Kidney tubule cell (primary cell): ENCODE measurements at regions not wholly inside any gene's neighbourhood (a gene's known extent, or its start where the extent isn't known, plus 50 kb on each side); places are given as distances from the start of the nearest gene placed in this dataset.
"Not testable (repeated sequence)": the region's sequence is repeated elsewhere in the genome, so short reads cannot be mapped to it uniquely, and the experiment has no call there.

Experiments used
- DNase-seq: peaks from one replicate; pipeline ENCODE4 v3.0.0-alpha.2; 2018; ENCODE audit warnings: low spot score

DNA sequence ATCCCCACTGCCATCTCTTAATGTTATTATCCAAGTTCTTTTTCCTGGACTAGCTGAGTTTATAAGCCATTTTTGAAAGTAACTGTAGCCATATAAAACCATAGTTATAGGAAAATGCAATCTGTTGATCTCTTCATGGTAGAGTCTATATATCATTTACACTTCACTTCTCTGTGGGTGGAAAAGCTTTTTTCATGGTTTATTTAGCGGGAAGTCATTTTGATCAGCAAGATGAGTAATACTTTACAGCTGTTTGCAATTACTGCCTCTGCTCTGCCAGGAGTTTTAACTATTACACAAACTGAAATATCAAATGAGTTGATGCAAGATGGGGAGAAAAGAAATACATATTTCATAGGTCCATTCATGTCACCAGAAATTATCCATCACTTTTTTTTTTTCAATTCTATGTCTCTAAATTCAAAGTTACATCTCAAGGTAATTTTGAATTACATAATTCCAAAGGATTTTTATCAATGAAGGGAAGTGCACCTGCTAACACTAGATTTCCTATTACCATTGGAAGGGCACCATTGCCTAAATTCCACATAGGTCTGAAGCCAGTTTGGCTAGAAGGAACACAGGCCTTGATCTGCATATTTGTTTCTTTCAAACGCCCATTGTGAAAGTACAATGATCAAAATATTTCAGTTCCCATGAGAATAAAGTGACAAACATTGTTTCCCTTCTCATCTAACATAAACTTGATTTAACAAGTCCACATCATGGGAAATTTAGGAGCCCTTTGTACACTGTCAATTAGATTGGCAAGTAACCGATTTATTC, 296.7 kb downstream of the ZNF326 start:
- DNase-seq, result no peak

DNA sequence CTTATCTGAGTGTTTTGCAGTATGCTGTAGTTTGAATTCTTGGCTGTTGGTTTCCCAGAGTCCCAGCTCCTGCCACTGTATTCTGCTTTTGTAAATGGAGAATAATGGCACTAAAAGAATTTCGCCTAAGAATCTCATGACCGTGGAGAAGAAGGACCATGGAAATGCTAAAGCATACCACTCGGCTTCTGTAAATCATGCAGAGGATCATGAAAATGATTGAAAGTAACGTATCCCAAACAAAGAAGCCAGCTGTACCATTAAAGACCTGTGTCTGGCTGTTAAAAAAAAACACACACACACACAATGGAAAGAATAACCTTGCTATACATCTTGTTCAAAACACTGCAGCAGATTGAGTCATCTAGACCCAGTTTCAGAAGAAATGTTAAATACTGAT, 287.9 kb downstream of the ZNF326 start:
- no peak for DNase-seq

DNA sequence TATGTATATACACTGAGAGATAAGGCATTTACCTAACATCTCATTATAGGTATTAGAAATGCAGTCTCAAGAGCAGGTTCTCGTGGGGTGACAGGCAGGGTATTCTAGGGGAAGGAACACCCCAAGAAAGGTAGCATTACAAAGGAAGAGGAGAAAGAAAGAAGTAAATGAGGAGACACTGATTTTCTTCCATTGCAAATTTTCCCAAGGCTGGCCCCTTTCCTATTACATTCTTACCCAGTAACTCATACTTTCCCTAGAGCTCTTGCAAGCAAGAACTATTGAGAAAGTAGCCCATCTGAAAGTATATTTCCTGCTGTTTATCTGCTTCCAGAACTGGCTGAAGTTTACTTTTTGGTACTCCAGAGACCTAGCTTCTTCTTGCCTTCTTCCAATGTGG, 287.0 kb downstream of the ZNF326 start:
- not testable (repeated sequence) for DNase-seq

DNA sequence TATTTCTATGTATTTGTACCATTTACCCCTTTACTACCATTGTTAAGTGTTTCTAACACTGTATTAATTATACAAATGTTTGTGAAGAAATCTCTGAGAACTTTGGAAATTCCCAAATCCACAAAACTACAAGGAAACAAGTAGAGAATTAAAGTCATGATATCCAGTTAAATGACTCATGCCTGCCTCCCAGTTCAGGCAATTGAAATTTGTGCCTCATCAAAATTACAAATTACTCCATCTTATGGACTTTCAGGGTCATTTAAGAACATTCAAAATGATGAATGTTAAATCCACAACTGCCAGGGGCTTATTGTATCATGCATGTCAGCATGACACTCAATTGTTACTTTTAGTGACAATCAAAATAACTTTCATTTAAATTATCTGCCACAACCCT, 282.4 kb downstream of the ZNF326 start:
- peak; percentile 16 for DNase-seq

DNA sequence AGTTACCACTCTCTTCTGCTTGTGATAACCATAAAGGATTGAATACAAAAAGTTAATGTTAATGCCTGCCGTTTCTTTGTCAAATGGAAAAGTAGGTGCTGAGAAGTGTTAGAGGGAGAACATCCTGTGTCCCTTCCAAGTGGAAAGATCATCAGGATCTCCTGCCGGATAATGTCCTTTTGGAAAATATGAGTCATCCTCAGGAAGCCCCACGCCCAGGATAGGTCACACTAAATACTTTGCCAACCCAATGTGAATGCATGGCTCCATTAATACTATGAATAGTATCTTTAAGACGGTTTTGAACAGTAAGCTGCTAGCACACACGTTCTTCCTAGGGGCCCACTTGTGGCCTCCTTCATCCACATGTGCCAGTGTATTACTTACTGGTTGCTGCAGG, 279.5 kb downstream of the ZNF326 start:
- DNase-seq, result no peak

DNA sequence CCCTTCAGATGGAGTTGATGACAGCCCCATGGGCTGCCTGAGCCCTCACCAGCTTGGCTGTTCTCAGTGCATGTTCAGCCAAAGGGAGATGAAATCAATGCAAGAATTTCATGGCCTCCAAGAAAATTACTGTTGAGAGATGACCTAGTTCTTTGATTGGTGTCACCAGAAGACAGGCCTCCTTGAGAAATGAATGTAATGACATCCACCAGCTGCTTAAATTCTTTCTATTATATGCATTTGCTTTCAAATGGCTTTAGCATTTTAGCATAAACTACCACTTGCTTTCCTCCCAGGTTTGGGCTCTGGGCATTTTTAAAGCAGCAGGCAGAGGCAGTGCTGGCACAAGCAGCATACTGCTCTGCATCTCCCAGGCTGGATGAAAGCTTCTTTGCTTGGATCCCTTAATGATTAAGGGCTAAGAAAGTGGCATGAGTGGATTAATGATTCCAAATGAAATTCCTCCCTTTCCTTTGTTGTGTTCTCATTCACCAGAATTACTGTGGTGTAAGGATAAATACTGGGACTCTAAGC, 278.4 kb downstream of the ZNF326 start:
- DNase-seq, result no peak

DNA sequence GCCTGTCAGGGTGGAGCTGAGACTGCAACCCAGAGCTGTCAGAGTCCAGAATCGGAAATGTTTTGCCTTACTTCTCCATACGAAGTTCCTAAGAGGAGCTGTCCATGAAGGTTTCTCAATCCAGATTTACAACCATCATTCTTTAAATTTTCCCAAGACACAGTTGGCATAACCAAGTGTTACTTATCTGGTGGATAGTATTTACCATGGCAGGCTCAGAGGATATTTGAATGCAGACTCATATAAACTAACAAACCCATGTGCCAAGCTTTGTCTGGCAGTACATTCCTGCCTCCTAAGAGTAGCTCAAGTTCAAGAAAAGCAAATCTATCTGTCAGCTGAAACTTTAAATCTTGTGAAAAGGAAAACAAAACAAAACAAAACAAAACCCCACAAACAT, 267.9 kb downstream of the ZNF326 start:
- DNase-seq, result no peak

DNA sequence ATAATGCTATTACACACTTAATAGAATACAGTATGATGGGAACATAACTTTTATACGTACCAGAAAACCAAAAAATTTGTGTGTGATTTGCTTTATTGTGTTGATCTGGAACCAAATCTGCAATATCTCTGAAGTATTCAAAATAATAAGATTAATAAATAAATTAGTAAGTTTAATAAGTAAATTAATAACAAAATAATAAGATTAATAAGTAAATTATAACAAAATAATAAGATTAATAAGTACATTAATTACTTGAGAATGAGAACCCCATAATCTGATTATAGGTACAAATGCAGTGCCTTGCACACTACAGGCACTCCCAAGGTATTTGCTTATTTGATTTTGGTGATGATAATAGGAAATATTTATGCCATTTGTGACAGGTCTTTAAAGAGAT, 267.4 kb downstream of the ZNF326 start:
- no peak for DNase-seq

DNA sequence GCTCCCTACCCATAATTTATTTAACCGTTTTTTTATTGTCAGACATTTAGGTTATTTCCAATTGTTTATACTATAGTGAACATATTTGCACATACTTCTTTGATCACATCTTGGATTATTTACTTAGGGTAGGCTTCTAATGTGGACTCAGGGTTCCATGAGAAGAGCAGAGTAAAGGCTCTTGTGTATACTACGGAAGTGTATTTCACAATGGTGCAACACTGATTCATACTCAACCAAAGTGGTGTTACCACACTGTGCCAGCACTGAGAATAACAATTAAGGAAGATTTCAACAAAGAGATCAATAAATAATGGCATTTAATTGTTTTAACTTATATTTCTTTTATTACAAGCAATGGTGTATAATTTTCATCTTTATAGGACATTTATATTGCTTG, 251.2 kb downstream of the ZNF326 start:
- DNase-seq, result no peak

DNA sequence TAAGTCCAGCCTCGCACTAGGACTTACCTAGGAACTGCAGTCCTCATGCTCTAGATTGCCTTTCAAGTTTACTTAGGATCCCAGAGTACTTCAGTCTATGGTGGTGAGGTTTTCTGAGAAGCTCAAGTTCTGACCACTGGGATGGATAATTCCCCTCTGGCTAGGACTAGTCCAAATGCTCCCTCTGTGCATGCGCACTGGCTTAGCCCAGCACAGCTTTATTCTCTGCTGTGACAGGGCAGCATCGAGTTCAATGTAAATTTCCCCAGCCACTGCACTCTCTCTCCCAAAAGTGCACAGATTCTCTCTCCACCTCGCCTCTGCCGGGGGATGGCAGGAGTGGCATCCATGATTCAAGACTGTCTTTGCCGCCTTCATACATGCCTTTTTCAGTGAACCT, 241.6 kb downstream of the ZNF326 start:
- no peak for DNase-seq

DNA sequence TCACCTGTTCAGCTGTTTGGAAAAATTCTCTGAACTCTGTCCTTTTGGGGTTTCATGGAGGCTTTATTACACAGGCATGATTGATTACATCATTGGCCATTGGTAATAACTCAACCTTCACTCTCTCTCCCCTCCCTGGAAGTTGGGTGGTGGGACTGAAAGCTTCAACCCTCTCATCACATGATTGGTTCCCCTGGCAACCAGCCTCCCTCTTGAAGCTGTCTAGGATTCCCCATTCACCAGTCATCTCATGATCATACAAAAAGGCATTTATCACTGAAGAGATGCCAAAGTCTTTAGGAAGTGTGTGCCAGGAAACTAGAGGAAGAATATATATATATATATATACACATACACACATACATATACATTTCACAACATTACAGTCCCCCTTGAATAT, 228.5 kb downstream of the ZNF326 start:
- peak; percentile 33 for DNase-seq

DNA sequence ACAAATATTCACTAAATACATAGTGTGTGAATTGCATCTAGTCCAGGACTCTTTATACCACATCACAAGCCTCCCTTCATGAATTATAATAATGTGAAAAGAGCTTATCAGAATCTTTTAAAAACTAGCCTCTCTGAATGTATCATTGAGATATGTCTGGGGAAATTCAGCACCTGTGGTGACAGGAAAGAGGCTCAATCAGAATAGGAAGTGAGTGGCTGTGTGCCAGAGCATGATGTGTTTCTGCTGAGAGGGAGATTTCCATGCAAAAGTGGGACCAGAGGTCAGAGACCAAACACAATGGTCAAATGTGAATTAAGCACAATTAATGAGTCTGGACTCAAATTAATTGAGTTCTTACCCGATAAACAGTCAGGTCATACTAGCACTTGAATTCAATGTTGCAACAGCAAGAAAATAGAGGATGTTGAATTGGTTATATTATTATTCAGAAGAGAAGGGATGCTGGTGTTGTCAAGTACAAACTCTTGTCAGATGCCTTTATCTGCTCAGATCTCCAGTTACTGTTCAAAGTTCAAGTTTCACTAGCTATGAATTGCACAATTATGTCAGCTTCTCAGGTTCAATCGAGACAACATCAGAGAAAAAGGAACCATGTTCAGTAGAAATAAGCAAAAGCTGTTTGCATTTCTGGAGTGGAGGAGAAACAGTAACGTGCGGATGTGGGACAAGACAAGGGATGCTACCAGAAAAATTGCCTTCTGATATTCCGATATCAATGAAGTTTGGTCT, 226.2 kb downstream of the ZNF326 start:
- no peak for DNase-seq

DNA sequence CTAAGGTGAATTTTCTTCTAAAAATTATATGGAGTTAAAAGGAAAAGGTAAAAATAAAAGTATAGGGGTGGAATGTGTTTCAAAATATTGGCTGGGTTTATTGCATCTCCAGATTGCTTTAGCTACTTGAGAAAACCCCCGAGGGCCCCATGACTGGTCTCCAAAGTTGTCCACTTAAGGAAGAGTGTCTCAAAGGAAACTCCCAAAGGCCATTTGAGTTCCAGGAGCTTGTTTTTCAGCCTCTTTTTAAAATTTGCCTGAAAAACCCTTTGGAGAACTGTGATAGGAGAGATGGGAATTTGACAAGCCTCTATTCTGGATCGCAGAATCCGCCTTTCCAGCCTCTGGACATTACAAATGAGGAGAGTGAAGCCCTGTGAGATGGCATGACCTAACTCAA, 225.6 kb downstream of the ZNF326 start:
- no peak for DNase-seq

DNA sequence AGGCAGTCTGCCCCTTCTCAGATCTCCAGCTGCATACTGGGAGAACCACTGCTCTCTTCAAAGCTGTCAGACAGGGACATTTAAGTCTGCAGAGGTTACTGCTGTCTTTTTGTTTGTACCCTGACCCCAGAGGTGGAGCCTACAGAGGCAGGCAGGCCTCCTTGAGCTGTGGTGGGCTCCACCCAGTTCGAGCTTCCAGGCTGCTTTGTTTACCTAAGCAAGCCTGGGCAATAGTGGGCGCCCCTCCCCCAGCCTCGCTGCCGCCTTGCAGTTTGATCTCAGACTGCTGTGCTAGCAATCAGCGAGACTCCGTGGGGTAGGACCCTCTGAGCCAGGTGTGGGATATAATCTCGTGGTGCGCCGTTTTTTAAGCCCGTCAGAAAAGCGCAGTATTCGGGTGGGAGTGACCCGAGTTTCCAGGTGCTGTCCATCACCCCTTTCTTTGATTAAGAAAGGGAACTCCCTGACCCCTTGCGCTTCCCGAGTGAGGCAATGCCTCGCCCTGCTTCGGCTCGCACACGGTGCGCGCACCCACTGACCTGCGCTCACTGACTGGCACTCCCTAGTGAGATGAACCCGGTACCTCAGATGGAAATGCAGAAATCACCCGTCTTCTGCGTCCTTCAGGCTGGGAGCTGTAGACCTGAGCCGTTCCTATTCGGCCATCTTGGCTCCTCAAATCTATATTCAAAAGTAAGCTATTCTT, 224.4 kb downstream of the ZNF326 start:
- DNase-seq, result not testable (repeated sequence)

DNA sequence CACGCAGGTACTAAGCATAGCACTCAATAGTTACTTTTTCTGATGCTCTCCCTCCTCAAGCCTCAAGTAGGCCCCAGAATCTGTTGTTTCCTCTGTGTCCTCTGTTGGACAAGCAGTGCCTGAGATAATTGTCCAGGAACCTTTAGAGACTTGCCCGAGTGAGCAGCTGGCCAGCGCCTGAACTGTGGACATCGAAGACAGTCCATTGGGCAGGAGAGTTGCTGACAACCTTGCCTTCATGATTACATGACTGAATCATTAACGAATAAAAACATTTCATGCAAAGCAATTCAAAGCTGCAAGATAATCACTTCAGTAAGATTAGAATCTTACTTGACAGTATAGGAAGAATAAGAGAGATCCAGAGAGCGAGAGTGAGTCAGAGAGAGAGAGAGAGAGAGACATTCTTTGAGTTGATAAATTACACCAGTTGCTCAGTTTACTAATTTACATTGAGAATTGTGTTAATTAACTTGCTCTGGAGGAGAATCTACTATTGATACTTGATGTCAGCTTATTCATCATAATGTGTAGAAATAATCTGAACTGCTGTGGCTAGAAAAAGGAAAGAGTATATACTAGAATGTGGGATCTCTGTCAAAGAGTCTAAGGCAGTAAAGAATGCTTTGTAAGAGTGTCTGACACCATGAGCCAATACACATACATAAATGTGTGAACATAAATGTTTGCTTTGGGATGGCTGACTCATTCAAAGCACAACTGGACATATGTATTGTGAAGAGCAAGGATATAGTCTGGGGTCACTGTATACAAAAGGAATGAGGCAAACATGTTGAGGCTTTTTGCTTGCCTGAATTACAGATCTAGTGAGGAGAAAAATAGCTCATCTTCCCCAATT, 216.0 kb downstream of the ZNF326 start:
- peak; percentile 33 for DNase-seq

DNA sequence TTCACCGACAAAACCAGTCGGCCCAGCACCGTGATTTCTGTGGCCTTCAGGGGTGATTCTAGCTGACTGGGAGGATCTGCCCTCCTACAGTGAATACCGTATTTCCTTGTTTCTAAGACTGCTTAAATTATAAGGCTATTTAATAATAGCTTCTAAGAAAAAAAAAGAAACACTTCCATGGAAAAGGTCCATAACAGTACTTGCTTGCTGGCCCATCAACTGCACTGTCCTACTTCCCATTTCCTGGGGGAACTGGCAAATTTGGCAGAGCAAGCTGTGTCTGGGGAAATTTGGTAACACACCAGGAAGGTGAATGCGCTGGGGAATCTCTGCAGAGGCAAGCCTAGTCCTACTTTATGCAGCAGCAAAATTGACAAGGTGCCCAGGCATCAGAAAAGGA, 214.0 kb downstream of the ZNF326 start:
- DNase-seq, result no peak

DNA sequence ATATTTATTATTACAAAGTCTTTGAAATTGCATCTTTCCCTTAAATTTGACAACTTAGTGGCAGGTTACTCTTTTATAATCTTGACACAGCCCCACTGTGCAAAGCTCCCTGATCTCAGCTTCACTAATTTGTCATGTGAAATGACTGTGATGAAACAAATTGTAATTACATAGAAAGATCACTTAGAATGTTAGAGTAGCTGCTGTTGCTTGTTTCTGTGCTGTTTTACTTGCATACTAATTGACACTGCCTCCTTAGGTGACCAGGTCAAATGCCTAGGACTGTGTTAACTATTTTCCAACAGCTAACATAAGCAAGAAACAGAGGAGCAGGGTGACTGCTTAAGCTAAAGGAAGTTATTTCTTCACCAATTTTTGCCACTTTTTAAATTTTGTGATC, 211.3 kb downstream of the ZNF326 start:
- DNase-seq, result no peak

DNA sequence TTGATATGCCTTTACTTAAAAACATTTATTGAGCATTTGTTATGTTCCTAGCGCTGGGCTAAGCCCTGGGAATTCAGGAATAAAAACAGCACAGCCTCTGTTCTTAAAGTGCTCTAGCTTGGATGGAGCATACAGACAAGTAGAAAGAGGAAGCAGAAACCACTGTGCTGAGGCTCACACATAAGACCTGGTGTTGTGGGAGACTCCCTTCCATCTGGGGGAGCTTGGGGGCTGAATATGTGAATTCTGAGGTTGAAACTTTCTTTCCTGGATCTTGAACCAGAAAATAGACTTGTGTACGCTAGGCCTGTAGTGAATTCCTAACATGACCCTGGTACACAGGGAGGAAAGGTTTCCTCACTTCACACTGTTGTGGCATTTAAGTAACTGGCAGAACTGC, 209.9 kb downstream of the ZNF326 start:
- no peak for DNase-seq

DNA sequence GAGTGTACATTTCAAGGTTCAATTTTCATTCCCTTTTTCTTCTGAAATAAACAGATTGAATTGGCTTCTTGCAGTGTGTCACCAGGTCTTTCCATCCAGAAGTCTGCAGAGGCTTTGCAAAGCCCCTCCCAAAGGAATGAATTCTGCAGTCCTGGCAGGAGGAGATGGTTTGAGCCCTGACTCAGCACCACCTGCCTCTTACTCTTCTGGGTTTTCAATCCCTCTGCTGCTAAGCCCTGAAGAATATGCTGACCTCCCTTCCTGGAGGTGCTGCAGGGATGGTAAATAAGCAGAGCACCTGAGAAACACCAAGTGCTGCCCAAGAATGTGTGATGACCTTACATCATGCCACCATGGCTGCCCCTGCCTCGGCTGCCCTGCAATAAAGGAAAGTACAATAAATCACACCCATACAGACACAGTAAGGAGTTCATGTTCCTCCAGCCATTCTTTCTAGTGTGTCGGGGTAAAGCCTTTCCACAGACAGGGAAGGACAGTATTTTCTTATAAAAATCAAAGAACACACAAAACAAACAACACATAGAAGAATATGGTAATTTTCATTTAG, 209.2 kb downstream of the ZNF326 start:
- DNase-seq, result peak; percentile 50

DNA sequence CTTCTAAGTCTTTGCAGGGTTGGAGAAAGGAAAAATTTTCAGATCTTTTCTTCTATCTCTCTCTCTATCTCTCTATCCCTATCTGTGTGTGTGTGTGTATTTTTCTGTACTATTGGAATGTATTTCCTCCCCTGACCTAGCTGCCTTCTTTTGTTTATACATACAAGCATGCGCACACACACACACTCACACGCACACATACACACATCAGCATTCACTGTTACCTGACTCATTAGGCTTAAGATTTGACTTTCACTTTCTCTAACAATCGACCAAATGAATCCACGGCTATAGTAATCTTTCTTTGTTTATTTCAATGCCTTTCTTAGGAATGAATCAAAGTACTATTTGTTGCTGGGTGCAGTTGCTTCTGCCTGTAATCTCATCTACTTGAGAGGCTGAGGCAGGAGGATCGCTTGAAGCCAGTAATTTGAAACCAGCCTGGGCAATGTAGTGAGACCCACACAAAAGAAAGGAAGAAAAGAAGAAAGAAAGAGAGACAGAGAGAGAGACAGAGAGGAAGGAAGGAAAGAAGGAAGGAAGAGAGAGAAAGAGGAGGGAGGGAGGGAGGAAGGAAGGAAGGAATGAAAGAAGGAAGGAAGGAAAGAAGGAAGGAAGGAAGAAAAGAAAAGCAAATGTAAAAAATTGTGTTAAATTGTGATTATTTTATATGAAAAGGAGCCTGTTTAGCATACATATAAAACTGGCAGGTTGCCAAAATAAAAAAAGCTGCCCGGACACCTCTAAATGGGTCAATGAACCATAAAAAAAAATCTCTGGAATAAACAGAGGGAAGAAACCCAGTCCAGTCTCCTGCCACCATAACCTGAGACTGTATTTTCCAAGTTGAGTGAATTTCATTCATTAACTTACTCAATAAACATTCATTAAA, 206.8 kb downstream of the ZNF326 start:
- DNase-seq, result peak; percentile 80
